ENCODE measurements at regions not wholly inside any gene's neighbourhood (a gene's known extent, or its start where the extent isn't known, plus 50 kb on each side); places are given as distances from the start of the nearest gene placed in this dataset.

DNA sequence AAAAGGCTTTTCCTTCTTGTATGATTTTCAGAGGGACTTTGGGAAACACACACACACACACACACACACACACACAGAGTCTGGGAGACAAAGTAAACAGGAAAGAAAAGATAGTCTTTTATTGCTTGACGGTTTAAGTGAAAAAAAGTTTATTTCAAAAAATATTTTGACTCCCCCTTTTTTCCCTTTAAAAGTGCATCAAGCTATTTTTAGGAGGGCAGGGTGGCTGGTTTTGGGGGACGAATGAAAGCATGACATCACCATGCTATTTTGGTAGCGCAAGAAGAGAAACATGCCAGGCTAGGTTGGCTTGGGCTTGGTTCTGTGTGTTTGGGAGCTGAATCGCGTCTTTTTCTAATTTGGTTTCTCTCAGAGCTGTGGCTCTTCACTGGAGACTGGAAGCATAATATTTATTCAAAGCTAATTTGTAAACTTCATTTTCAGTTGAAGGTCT is 129.2 kb downstream of the BAMBI start:
- TF ChIP-seq, protein P1, sequence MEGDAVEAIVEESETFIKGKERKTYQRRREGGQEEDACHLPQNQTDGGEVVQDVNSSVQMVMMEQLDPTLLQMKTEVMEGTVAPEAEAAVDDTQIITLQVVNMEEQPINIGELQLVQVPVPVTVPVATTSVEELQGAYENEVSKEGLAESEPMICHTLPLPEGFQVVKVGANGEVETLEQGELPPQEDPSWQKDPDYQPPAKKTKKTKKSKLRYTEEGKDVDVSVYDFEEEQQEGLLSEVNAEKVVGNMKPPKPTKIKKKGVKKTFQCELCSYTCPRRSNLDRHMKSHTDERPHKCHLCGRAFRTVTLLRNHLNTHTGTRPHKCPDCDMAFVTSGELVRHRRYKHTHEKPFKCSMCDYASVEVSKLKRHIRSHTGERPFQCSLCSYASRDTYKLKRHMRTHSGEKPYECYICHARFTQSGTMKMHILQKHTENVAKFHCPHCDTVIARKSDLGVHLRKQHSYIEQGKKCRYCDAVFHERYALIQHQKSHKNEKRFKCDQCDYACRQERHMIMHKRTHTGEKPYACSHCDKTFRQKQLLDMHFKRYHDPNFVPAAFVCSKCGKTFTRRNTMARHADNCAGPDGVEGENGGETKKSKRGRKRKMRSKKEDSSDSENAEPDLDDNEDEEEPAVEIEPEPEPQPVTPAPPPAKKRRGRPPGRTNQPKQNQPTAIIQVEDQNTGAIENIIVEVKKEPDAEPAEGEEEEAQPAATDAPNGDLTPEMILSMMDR (tag by site-specific recombination; IDR thresholded peaks at IDR 0.05), result no peak
- no peak for TF ChIP-seq ZNF701 (tag by site-specific recombination; IDR thresholded peaks at IDR 0.05)
- no peak for TF ChIP-seq KLF7 (tag by site-specific recombination; IDR thresholded peaks at IDR 0.05; ENCODE audit: borderline replicate concordance)
- no peak for TF ChIP-seq ZBTB17 (tag by site-specific recombination; IDR thresholded peaks at IDR 0.05)
- TF ChIP-seq, protein P2, sequence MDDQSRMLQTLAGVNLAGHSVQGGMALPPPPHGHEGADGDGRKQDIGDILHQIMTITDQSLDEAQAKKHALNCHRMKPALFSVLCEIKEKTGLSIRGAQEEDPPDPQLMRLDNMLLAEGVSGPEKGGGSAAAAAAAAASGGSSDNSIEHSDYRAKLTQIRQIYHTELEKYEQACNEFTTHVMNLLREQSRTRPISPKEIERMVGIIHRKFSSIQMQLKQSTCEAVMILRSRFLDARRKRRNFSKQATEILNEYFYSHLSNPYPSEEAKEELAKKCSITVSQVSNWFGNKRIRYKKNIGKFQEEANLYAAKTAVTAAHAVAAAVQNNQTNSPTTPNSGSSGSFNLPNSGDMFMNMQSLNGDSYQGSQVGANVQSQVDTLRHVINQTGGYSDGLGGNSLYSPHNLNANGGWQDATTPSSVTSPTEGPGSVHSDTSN (CRISPR knock-in tag; IDR thresholded peaks at IDR 0.05), result no peak
- TF ChIP-seq, protein P3, sequence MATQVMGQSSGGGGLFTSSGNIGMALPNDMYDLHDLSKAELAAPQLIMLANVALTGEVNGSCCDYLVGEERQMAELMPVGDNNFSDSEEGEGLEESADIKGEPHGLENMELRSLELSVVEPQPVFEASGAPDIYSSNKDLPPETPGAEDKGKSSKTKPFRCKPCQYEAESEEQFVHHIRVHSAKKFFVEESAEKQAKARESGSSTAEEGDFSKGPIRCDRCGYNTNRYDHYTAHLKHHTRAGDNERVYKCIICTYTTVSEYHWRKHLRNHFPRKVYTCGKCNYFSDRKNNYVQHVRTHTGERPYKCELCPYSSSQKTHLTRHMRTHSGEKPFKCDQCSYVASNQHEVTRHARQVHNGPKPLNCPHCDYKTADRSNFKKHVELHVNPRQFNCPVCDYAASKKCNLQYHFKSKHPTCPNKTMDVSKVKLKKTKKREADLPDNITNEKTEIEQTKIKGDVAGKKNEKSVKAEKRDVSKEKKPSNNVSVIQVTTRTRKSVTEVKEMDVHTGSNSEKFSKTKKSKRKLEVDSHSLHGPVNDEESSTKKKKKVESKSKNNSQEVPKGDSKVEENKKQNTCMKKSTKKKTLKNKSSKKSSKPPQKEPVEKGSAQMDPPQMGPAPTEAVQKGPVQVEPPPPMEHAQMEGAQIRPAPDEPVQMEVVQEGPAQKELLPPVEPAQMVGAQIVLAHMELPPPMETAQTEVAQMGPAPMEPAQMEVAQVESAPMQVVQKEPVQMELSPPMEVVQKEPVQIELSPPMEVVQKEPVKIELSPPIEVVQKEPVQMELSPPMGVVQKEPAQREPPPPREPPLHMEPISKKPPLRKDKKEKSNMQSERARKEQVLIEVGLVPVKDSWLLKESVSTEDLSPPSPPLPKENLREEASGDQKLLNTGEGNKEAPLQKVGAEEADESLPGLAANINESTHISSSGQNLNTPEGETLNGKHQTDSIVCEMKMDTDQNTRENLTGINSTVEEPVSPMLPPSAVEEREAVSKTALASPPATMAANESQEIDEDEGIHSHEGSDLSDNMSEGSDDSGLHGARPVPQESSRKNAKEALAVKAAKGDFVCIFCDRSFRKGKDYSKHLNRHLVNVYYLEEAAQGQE (tag by site-specific recombination; IDR thresholded peaks at IDR 0.05), result no peak
- TF ChIP-seq ZNF416 (tag by site-specific recombination; IDR thresholded peaks at IDR 0.05), result no peak
